ENCODE measurements at regions not wholly inside any gene's neighbourhood (a gene's known extent, or its start where the extent isn't known, plus 50 kb on each side); places are given as distances from the start of the nearest gene placed in this dataset.

DNA sequence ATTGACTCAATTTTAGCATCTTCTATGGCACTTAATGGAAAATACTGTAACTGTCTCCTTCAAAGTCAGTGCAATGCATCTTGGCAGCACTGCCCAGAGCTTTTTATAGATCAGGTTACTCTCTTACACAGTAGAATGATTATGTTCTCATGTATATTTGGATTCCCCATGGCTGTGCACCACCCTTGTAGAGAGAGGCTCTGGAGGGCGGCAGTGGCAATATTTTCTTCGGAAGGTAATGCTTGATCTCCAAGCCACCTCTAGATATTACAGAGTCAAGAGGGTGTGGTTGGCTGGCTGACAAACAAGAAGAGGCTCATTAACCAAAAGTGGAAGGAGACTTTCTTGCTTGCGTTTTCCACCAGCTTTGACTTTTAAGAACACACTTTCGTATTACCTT, 72.8 kb upstream of the ARSJ start:
- TF ChIP-seq, protein P1, sequence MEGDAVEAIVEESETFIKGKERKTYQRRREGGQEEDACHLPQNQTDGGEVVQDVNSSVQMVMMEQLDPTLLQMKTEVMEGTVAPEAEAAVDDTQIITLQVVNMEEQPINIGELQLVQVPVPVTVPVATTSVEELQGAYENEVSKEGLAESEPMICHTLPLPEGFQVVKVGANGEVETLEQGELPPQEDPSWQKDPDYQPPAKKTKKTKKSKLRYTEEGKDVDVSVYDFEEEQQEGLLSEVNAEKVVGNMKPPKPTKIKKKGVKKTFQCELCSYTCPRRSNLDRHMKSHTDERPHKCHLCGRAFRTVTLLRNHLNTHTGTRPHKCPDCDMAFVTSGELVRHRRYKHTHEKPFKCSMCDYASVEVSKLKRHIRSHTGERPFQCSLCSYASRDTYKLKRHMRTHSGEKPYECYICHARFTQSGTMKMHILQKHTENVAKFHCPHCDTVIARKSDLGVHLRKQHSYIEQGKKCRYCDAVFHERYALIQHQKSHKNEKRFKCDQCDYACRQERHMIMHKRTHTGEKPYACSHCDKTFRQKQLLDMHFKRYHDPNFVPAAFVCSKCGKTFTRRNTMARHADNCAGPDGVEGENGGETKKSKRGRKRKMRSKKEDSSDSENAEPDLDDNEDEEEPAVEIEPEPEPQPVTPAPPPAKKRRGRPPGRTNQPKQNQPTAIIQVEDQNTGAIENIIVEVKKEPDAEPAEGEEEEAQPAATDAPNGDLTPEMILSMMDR (IDR thresholded peaks at IDR 0.05) = no peak
- TF ChIP-seq ZNF232 (CRISPR knock-in tag; IDR thresholded peaks at IDR 0.05) = no peak
- no peak for TF ChIP-seq MAX (CRISPR knock-in tag; IDR thresholded peaks at IDR 0.05)
- TF ChIP-seq ESRRA (CRISPR knock-in tag; IDR thresholded peaks at IDR 0.05; ENCODE audit: borderline replicate concordance) = no peak
- TF ChIP-seq USF1 (CRISPR knock-in tag; IDR thresholded peaks at IDR 0.05) = no peak
- TF ChIP-seq, protein P2, sequence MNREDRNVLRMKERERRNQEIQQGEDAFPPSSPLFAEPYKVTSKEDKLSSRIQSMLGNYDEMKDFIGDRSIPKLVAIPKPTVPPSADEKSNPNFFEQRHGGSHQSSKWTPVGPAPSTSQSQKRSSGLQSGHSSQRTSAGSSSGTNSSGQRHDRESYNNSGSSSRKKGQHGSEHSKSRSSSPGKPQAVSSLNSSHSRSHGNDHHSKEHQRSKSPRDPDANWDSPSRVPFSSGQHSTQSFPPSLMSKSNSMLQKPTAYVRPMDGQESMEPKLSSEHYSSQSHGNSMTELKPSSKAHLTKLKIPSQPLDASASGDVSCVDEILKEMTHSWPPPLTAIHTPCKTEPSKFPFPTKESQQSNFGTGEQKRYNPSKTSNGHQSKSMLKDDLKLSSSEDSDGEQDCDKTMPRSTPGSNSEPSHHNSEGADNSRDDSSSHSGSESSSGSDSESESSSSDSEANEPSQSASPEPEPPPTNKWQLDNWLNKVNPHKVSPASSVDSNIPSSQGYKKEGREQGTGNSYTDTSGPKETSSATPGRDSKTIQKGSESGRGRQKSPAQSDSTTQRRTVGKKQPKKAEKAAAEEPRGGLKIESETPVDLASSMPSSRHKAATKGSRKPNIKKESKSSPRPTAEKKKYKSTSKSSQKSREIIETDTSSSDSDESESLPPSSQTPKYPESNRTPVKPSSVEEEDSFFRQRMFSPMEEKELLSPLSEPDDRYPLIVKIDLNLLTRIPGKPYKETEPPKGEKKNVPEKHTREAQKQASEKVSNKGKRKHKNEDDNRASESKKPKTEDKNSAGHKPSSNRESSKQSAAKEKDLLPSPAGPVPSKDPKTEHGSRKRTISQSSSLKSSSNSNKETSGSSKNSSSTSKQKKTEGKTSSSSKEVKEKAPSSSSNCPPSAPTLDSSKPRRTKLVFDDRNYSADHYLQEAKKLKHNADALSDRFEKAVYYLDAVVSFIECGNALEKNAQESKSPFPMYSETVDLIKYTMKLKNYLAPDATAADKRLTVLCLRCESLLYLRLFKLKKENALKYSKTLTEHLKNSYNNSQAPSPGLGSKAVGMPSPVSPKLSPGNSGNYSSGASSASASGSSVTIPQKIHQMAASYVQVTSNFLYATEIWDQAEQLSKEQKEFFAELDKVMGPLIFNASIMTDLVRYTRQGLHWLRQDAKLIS (CRISPR knock-in tag; IDR thresholded peaks at IDR 0.05; ENCODE audit: borderline replicate concordance) = no peak
- no peak for TF ChIP-seq TEAD4 (CRISPR knock-in tag; IDR thresholded peaks at IDR 0.05)
- TF ChIP-seq CREM (CRISPR knock-in tag; IDR thresholded peaks at IDR 0.05) = no peak
- no peak for TF ChIP-seq PRRX2 (CRISPR knock-in tag; IDR thresholded peaks at IDR 0.05)
- TF ChIP-seq EMX1 (CRISPR knock-in tag; IDR thresholded peaks at IDR 0.05) = no peak
- TF ChIP-seq ZNF281 (CRISPR knock-in tag; IDR thresholded peaks at IDR 0.05) = no peak
- no peak for TF ChIP-seq USF2 (CRISPR knock-in tag; IDR thresholded peaks at IDR 0.05)
- no peak for TF ChIP-seq ZNF317 (CRISPR knock-in tag; IDR thresholded peaks at IDR 0.05; ENCODE audit: borderline replicate concordance, low read depth)
- TF ChIP-seq TCF7 (CRISPR knock-in tag; IDR thresholded peaks at IDR 0.05; ENCODE audit: low read depth) = no peak

Data from WTC11 (cell line).